Activated naive CD8-positive, alpha-beta T cell treated with anti-CD3 and anti-CD28 coated beads, Interleukin-2, amount 50 U/mL, for 24 hours (primary cell): ENCODE measurements at regions not wholly inside any gene's neighbourhood (a gene's known extent, or its start where the extent isn't known, plus 50 kb on each side); places are given as distances from the start of the nearest gene placed in this dataset.

Experiments
- ATAC-seq: fragments of 150-1000 bp; cut with Tn5 transposase; one replicate; pipeline ENCODE4 v1.10.0; 2021
- DNase-seq: peaks from one replicate; pipeline ENCODE4 v3.0.0; 2021
- H3K27ac Mint-ChIP-seq: one replicate; pipeline ENCODE4 v1.8.0; 2021; ENCODE audit warnings: mild to moderate bottlenecking, mixed read lengths
- H3K27me3 Mint-ChIP-seq: one replicate; pipeline ENCODE4 v1.8.0; 2021; ENCODE audit warnings: mixed read lengths
- H3K36me3 Mint-ChIP-seq: one replicate; pipeline ENCODE4 v1.8.0; 2021; ENCODE audit warnings: low read depth, mixed read lengths
- H3K4me1 Mint-ChIP-seq: one replicate; pipeline ENCODE4 v1.8.0; 2021; ENCODE audit warnings: mixed read lengths
- H3K4me3 Mint-ChIP-seq: one replicate; pipeline ENCODE4 v1.8.0; 2021; ENCODE audit warnings: mild to moderate bottlenecking, moderate library complexity, mixed read lengths
- H3K9me3 Mint-ChIP-seq: one replicate; pipeline ENCODE4 v1.8.0; 2021; ENCODE audit warnings: mixed read lengths

GRCh38 chr18:34094148-34094547 lies 130.6 kb downstream of the NOL4 start:
- Mint-ChIP-seq H3K27me3 (no peaks in the 10 kb centered on the region), H3K4me1 (no peaks in the 10 kb centered on the region), H3K4me3 (no peak overlapping the region), H3K27ac (no peak overlapping the region), H3K9me3 (peaks cover 6% of the 10 kb centered on the region), H3K36me3 (no peaks in the 10 kb centered on the region)
- ATAC-seq, result no peak
- DNase-seq, result no peak

- no peaks in the 10 kb centered on the region for H3K4me1 Mint-ChIP-seq
- no peaks in the 10 kb centered on the region for H3K27me3 Mint-ChIP-seq
- H3K4me3 Mint-ChIP-seq, result no peak overlapping the region
- peaks cover 6% of the 10 kb centered on the region for H3K9me3 Mint-ChIP-seq
- H3K27ac Mint-ChIP-seq, result no peak overlapping the region
- DNase-seq, result no peak
- ATAC-seq, result no peak
- no peaks in the 10 kb centered on the region for H3K36me3 Mint-ChIP-seq
These were observed 131.9 kb downstream of the NOL4 start for GRCh38 chr18:34092796-34093195.

DNA sequence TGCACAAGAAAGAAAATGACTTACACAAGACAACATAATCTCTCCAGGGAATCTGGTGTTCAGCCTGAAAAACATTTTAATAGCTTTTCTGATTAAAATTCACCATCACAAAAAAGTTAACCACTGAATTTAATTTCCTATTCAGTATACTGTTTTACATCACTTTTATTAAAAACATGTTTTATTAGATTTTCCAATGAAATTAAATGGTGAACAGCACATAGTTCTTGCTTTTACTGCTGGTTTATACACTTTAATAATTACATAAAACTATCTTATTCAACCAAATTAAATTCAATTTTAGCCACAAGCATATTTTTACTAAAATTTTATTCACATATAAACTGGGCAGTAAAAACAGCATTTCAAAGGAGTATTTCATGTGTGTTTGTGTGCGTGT lies 138.3 kb downstream of the NOL4 start:
- no peak for ATAC-seq
- no peak overlapping the region for H3K27ac Mint-ChIP-seq
- H3K4me3 Mint-ChIP-seq, result no peak overlapping the region
- H3K36me3 Mint-ChIP-seq, result no peaks in the 10 kb centered on the region
- H3K9me3 Mint-ChIP-seq, result no peaks in the 10 kb centered on the region
- no peaks in the 10 kb centered on the region for H3K27me3 Mint-ChIP-seq
- H3K4me1 Mint-ChIP-seq, result no peaks in the 10 kb centered on the region
- no peak for DNase-seq

DNA sequence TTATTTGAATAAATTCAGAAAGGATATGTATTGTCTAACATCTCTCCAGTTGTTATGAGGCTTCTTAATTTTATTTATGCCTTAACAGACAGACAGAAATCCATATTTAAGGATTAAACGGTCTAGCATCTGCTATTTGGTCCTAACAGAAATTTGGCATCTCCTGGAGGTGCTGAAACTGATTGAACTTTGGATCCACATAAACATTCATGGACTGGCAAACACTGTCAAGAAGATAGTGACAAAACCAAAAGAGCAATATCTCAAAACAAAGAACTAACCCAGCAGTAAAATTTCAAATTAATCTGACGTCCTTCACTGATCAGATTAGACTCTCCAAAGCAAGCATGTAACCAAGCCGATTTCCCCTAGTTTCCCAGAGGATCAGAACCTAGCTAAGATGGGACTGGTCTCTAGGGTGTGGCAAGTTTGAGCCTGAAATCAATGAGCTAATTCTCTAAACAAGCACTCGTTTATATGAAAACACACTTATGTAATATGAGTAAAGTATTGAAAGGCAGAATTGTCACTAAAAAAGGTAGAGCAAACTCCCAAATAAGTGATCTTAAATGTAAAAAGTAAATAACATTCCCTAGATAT lies 139.5 kb downstream of the NOL4 start:
- no peaks in the 10 kb centered on the region for H3K9me3 Mint-ChIP-seq
- DNase-seq (no peak), ATAC-seq (no peak)
- H3K27me3 Mint-ChIP-seq, result no peaks in the 10 kb centered on the region
- H3K4me3 Mint-ChIP-seq, result no peak overlapping the region
- no peak overlapping the region for H3K27ac Mint-ChIP-seq
- H3K4me1 Mint-ChIP-seq, result no peaks in the 10 kb centered on the region
- no peaks in the 10 kb centered on the region for H3K36me3 Mint-ChIP-seq

- Mint-ChIP-seq H3K4me1 (no peaks in the 10 kb centered on the region), H3K4me3 (no peak overlapping the region), H3K27me3 (no peaks in the 10 kb centered on the region), H3K27ac (no peak overlapping the region), H3K36me3 (no peaks in the 10 kb centered on the region), H3K9me3 (no peaks in the 10 kb centered on the region)
- DNase-seq (no peak), ATAC-seq (no peak)
These were observed 140.1 kb downstream of the NOL4 start for GRCh38 chr18:34084635-34085034.

DNA sequence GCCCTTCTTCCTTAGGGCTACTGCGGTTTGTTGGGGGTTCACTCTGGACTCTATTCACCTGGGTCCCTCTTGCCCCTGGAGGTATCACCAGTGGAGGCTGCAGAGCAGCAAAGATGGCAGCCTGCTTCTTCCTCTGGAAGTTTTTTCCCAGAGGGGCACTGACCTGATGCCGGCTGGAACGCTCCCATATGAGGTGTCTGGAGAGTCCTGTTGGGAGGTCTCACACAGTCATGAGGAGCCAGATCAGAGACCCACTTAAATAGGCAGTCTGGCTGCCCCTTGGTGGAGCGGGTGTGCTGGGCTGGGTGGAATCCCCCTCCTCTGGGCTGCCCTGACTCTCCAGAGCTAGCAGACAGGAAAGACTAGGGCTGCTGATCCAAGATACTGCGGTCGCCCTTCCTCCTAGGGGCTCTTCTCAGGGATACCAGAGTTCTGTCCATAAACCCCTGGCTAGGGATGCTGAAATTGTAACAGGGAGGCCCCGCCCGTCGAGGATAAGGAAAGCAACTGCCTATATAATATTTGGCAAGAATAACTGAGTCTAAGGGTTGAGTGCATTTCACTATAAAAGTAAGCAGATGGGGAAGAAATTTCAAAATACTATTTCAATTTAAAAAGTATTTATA lies 140.7 kb downstream of the NOL4 start:
- Mint-ChIP-seq H3K36me3 (no peaks in the 10 kb centered on the region), H3K9me3 (no peaks in the 10 kb centered on the region), H3K27ac (no peak overlapping the region), H3K27me3 (no peaks in the 10 kb centered on the region), H3K4me1 (no peaks in the 10 kb centered on the region), H3K4me3 (no peak overlapping the region)
- DNase-seq, result no peak
- no peak for ATAC-seq

DNA sequence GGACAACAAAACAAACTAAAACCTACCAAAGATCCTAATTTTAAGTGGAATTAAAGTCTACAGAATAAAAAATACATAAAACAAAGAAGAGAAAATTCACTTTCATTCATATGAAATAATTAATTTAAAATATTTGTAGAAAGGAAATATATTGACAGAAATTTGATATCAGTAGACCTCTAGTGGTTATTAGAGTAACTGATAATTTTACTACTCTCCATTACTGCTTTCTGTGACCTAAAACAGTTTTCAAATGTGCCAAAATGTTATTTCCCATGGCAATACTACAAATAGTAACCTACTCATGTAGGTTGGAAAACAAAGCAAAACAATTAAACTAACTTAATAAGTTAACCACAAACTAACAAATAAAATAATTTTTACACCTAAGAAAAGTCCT lies 147.1 kb downstream of the NOL4 start:
- Mint-ChIP-seq H3K4me1 (no peaks in the 10 kb centered on the region), H3K9me3 (no peaks in the 10 kb centered on the region), H3K27me3 (no peaks in the 10 kb centered on the region), H3K36me3 (no peaks in the 10 kb centered on the region), H3K4me3 (no peak overlapping the region), H3K27ac (no peak overlapping the region)
- DNase-seq (no peak), ATAC-seq (no peak)

- Mint-ChIP-seq H3K9me3 (no peaks in the 10 kb centered on the region), H3K4me1 (no peaks in the 10 kb centered on the region)
These were observed 148.5 kb downstream of the NOL4 start for GRCh38 chr18:34075963-34076860.

GRCh38 chr18:34061226-34061625 lies 163.5 kb downstream of the NOL4 start:
- Mint-ChIP-seq H3K9me3 (peaks cover 15% of the 10 kb centered on the region), H3K27me3 (no peaks in the 10 kb centered on the region)
- no peak for ATAC-seq

More at GRCh38 chr18:34075963-34076860, 148.5 kb downstream of the NOL4 start:
- no peaks in the 10 kb centered on the region for H3K27me3 Mint-ChIP-seq
- H3K27ac Mint-ChIP-seq, result no peak overlapping the region
- DNase-seq (no peak), ATAC-seq (no peak)
- no peaks in the 10 kb centered on the region for H3K36me3 Mint-ChIP-seq
- H3K4me3 Mint-ChIP-seq, result no peak overlapping the region

GRCh38 chr18:34055227-34055626 lies 169.5 kb downstream of the NOL4 start:
- H3K4me3 Mint-ChIP-seq, result no peak overlapping the region
- H3K4me1 Mint-ChIP-seq, result no peaks in the 10 kb centered on the region
- no peaks in the 10 kb centered on the region for H3K36me3 Mint-ChIP-seq
- ATAC-seq, result no peak
- no peaks in the 10 kb centered on the region for H3K27me3 Mint-ChIP-seq
- no peak overlapping the region for H3K27ac Mint-ChIP-seq
- no peak for DNase-seq
- peaks cover 31% of the 10 kb centered on the region for H3K9me3 Mint-ChIP-seq

More at GRCh38 chr18:34061226-34061625, 163.5 kb downstream of the NOL4 start:
- no peak for DNase-seq
- Mint-ChIP-seq H3K27ac (no peak overlapping the region), H3K4me1 (no peaks in the 10 kb centered on the region), H3K4me3 (no peak overlapping the region), H3K36me3 (no peaks in the 10 kb centered on the region)

DNA sequence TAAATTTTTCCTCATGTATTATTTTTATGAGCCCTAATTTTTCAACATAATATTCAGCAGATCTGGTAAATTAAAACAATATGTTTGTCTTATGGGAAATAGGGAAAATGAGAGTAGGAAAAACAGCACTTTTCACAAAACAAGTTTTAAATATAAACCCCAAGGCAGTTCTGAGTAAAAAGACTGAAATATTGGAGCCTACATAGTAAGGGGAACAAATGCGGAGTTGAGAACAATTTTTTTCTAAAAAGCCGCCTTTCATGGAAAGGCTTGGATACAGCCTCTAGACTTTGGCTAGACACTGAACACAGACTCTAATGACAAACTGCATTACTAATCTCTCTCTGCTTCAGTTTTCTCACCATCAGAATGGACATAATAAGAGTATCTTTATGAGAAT lies 174.1 kb downstream of the NOL4 start:
- H3K9me3 Mint-ChIP-seq, result peaks cover 10% of the 10 kb centered on the region
- ATAC-seq, result no peak
- no peaks in the 10 kb centered on the region for H3K4me1 Mint-ChIP-seq
- H3K36me3 Mint-ChIP-seq, result no peaks in the 10 kb centered on the region
- no peak for DNase-seq
- H3K4me3 Mint-ChIP-seq, result no peak overlapping the region
- no peaks in the 10 kb centered on the region for H3K27me3 Mint-ChIP-seq
- no peak overlapping the region for H3K27ac Mint-ChIP-seq

DNA sequence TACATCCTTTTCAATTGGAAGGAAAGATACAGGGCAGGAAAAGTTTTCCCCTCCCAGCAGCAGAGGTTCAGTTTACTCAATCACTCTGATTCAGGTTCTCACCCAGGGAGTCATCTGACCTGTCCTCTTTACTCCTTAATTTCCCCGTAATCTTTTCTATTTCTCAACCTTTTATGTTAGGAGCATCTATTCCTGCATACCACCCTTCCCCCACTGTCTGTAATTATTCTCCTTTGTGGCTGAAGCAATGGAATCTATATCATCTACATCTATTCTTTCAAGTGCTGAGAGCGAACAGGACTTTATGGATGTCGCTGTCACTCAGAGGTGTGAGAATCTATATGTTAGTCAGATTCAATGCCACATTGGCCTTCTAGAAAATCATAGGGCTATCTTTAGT lies 175.2 kb downstream of the NOL4 start:
- Mint-ChIP-seq H3K27me3 (no peaks in the 10 kb centered on the region), H3K36me3 (no peaks in the 10 kb centered on the region), H3K4me1 (no peaks in the 10 kb centered on the region), H3K27ac (no peak overlapping the region), H3K4me3 (no peak overlapping the region), H3K9me3 (peaks cover 3% of the 10 kb centered on the region)
- DNase-seq, result no peak
- no peak for ATAC-seq

- no peaks in the 10 kb centered on the region for H3K9me3 Mint-ChIP-seq
- no peak overlapping the region for H3K27ac Mint-ChIP-seq
- H3K4me1 Mint-ChIP-seq, result no peaks in the 10 kb centered on the region
- H3K27me3 Mint-ChIP-seq, result no peaks in the 10 kb centered on the region
- H3K36me3 Mint-ChIP-seq, result no peaks in the 10 kb centered on the region
- ATAC-seq, result no peak
- no peak for DNase-seq
- no peak overlapping the region for H3K4me3 Mint-ChIP-seq
These were observed 176.3 kb downstream of the NOL4 start for GRCh38 chr18:34048423-34048822.

- Mint-ChIP-seq H3K4me3 (no peak overlapping the region), H3K27me3 (no peaks in the 10 kb centered on the region), H3K9me3 (no peaks in the 10 kb centered on the region), H3K27ac (no peak overlapping the region), H3K4me1 (no peaks in the 10 kb centered on the region), H3K36me3 (no peaks in the 10 kb centered on the region)
- ATAC-seq (no peak), DNase-seq (no peak)
These were observed 182.1 kb downstream of the NOL4 start for GRCh38 chr18:34042423-34043146.
